ENCODE measurements at regions not wholly inside any gene's neighbourhood (a gene's known extent, or its start where the extent isn't known, plus 50 kb on each side); places are given as distances from the start of the nearest gene placed in this dataset.

- DNase-seq (ENCODE audit: low read depth in 2 of 2) = no peak
These were observed 240.1 kb downstream of the HGF start for GRCh38 chr7:81529785-81530184.

GRCh38 chr7:81527651-81528050 lies 242.2 kb downstream of the HGF start:
- no peak for DNase-seq (ENCODE audit: low read depth in 2 of 2)

GRCh38 chr7:81526971-81527370 lies 242.9 kb downstream of the HGF start:
- no peak for DNase-seq (ENCODE audit: low read depth in 2 of 2)

- DNase-seq (ENCODE audit: low read depth in 2 of 2) = no peak
These were observed 244.0 kb downstream of the HGF start for GRCh38 chr7:81525841-81526240.

- DNase-seq (ENCODE audit: low read depth in 2 of 2) = no peak
These were observed 250.0 kb downstream of the HGF start for GRCh38 chr7:81519886-81520285.

- DNase-seq (ENCODE audit: low read depth in 2 of 2) = no peak
These were observed 252.9 kb downstream of the HGF start for GRCh38 chr7:81516898-81517297.

- DNase-seq (ENCODE audit: low read depth in 2 of 2) = no peak
These were observed 254.8 kb downstream of the HGF start for GRCh38 chr7:81515009-81515408.

GRCh38 chr7:81514546-81514945 lies 255.3 kb downstream of the HGF start:
- no peak for DNase-seq (ENCODE audit: low read depth in 2 of 2)

- DNase-seq (ENCODE audit: low read depth in 2 of 2) = no peak
These were observed 259.7 kb downstream of the HGF start for GRCh38 chr7:81510122-81510521.

- no peak for DNase-seq (ENCODE audit: low read depth in 2 of 2)
These were observed 262.6 kb downstream of the HGF start for GRCh38 chr7:81507221-81507620.

GRCh38 chr7:81506609-81507008 lies 263.2 kb downstream of the HGF start:
- DNase-seq (ENCODE audit: low read depth in 2 of 2) = no peak

GRCh38 chr7:81503771-81504170 lies 266.1 kb downstream of the HGF start:
- DNase-seq (ENCODE audit: low read depth in 2 of 2) = no peak

- DNase-seq (ENCODE audit: low read depth in 2 of 2) = no peak
These were observed 266.5 kb downstream of the HGF start for GRCh38 chr7:81503336-81503735.

GRCh38 chr7:81501220-81501619 lies 268.6 kb downstream of the HGF start:
- DNase-seq (ENCODE audit: low read depth in 2 of 2) = no peak

GRCh38 chr7:81500631-81501030 lies 269.2 kb downstream of the HGF start:
- DNase-seq (ENCODE audit: low read depth in 2 of 2) = no peak

- no peak for DNase-seq (ENCODE audit: low read depth in 2 of 2)
These were observed 270.4 kb downstream of the HGF start for GRCh38 chr7:81499262-81500116.

GRCh38 chr7:81498176-81498575 lies 271.7 kb downstream of the HGF start:
- DNase-seq (ENCODE audit: low read depth in 2 of 2) = no peak

GRCh38 chr7:81492910-81493309 lies 276.9 kb downstream of the HGF start:
- no peak for DNase-seq (ENCODE audit: low read depth in 2 of 2)

GRCh38 chr7:81492240-81492639 lies 277.6 kb downstream of the HGF start:
- no peak for DNase-seq (ENCODE audit: low read depth in 2 of 2)

- no peak for DNase-seq (ENCODE audit: low read depth in 2 of 2)
These were observed 278.3 kb downstream of the HGF start for GRCh38 chr7:81491573-81491972.

- DNase-seq (ENCODE audit: low read depth in 2 of 2) = no peak
These were observed 281.6 kb downstream of the HGF start for GRCh38 chr7:81488210-81488609.

- no peak for DNase-seq (ENCODE audit: low read depth in 2 of 2)
These were observed 282.3 kb downstream of the HGF start for GRCh38 chr7:81487516-81487915.

- no peak for DNase-seq (ENCODE audit: low read depth in 2 of 2)
These were observed 285.6 kb downstream of the HGF start for GRCh38 chr7:81484261-81484660.

Measured in stimulated activated CD4-positive, alpha-beta T cell treated with anti-CD3 and anti-CD28 coated beads, Interleukin-15, amount 100 ng/mL, for 48 hours (primary cell).